Dermis microvascular lymphatic vessel endothelial cell (primary cell): ENCODE measurements at regions not wholly inside any gene's neighbourhood (a gene's known extent, or its start where the extent isn't known, plus 50 kb on each side); places are given as distances from the start of the nearest gene placed in this dataset.
"Not testable (repeated sequence)": the region's sequence is repeated elsewhere in the genome, so short reads cannot be mapped to it uniquely, and the experiment has no call there.

Experiments used
- DNase-seq, 2 donors: peaks; one replicate each; pipeline versions ENCODE4 v3.0.0 to v3.0.0-alpha.2; 2010; ENCODE audit warnings: low read depth in 2 of 2

DNA sequence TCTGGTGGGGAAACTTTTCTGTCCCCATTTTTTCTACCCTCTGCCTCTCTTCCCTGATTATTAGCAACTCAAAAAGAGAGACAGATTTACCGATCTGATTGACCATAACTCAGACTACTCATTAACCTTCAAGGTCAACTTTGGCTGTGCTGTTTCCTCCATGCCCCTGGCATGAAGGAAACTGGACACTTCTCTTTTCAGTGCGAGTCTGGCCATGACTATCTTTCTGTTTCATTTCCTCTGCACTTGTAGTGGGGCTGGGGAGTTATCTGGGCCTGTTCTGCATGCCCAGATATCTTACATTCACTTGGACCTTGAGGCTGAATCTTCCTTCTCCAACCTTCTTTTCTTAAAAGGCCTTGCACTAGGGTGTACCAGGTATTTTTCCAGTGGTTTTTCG, 76.9 kb upstream of the SLCO2A1 start:
- DNase-seq, result no peak

DNA sequence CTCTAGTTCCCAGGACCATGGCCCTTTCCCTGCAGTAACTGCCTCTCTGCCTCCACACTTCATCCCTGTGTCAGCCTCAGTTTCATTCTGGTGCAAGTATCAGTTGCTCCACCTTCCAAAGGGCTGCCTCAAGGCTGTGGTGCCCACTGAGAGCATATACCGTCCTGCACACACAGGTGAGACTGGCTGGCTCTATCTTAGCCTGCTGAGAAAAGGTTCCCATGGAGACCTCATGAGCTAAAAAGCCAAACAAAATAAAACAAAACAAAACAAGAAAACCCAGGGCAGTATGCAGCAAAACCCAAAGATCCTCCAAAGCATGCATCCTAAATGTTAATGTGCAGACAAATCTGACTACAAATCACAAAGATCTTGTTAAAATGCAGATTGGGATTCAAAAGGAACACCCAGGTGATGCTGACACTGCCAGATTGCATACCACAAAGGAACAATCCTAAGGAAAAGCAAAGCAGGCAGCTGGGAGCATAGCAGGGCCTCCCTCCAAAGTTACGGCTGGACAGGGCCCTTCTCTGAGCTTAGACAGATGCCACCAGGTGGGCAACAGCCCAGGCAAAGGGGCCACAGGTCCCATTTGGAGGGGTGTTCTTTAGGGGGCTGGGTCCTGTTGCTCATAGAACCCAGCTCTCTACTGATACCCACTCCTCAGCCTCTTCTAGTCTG, 76.3 kb upstream of the SLCO2A1 start:
- no peak for DNase-seq

DNA sequence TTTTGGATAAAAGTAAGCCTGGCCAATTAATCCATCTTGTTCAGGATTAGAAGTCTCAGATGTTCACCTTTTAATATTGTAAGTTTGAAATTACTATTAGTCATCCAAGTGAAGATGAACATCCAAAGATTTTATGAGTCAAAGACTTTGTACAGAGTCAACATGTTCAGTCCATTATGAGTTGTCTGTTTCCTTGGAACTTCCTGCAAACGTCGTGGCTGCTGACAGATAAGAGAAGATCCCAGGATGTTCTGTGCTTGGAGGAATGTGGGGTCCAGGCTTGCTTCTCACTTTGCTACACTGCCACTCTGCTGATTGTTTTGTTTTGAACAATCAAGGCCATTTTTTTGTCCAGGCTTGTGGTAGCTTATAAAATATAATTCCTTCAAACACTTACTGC, 74.3 kb upstream of the SLCO2A1 start:
- peak in 1 of 2 donors; percentile 60 for DNase-seq

DNA sequence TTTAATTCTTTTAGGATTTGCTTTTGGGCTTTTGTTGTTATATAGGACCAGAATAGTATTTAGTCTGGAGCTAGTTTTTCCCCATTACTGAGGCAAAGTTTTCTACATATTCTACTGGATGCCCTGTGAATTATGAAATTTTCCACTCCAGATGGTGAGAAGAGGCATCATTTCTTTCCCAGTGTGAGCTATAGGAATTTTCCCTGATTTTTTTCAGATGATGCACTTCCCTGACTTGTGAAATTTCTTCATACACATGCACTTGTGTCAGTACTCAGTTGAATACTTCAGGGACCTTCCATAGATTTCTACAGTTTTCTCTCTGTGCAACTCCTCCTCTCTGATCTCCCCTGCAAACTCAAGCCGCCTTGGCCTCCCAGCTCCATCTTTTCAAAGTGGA, 73.7 kb upstream of the SLCO2A1 start:
- DNase-seq, result no peak

DNA sequence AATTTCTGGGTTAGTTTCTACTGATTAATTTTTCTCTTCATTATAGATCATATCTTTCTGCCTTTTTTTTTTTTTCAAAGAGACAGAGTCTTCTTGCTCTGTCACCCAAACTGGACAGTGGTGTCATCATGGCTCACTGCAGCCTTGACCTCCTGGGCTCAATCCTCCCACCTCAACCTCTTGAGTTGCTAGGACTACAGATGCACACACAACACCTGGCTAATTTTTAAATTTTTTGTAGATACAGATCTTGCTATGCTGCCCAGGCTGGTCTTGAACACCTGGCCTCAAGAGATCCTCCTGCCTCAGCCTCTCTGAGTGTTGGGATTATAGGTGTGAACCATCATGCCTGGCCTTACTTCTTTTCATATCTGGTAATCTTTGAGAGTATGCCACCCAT, 73.3 kb upstream of the SLCO2A1 start:
- no peak for DNase-seq

DNA sequence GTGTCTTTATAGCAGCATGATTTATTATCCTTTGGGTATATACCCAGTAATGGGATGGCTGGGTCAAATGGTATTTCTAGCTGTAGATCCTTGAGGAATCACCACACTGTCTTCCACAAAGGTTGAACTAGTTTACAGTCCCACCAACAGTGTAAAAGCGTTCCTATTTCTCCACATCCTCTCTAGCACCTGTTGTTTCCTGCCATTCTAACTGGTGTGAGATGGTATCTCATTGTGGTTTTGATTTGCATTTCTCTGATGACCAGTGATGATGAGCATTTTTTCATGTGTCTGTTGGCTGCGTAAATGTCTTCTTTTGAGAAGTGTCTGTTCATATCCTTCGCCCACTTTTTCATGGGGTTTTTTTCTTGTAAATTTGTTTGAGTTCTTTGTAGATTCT, 66.5 kb upstream of the SLCO2A1 start:
- not testable (repeated sequence) for DNase-seq

DNA sequence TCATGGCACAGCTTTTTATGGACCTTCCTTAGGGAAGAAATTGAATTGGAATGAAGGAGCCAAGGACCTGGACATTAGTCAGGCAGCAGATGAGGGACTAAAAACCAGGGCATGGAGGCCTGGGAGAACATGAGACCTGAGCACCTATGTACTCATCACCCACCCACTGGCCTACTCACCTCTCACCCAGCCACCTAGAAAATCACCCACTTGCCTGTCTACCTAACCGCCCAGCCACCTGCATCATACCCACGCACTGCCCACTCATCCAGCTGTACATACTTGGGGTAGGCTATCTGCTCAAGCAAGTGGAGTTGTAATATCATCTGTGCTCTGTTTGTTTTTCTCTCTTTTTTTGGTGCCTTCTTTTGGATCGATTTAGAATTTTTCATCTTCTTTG, 65.3 kb upstream of the SLCO2A1 start:
- DNase-seq, result no peak

DNA sequence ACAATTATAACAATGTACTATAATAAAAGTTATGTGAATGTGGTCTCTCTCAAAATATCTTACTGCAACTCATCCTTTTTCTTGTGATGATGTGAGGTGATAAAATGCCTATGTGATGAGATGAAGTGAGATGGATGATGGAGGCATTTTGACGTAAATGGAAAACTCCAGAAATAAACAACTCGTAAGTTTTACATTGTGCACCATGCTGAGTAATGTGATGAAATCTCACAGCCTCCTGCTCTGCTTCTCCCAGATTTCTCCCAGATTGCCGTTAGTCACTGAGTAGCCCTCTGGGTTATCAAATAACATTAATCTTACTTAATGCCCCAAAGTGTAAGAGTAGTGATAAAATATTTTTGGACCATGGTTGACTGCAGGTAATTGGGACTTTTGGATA, 64.8 kb upstream of the SLCO2A1 start:
- DNase-seq, result peak in 1 of 2 donors; percentile 19

DNA sequence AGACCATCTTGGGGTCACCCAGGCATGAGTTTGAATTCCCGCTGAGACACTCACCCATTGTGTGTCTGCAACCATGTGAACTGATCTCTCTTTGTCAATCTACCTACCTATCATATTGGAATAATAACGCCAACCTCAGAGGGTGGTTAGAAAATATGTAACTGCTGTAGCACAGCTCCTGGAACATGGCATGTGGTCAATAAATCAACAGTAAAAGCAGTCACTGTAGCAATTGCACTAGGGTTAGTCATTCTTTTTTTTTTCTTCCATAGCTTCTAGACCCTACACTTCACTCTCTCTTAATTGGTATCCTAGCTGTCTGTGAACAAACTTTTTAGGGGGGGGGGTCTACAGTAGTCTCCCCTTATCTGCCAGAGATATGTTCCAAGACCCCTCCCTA, 64.2 kb upstream of the SLCO2A1 start:
- no peak for DNase-seq

DNA sequence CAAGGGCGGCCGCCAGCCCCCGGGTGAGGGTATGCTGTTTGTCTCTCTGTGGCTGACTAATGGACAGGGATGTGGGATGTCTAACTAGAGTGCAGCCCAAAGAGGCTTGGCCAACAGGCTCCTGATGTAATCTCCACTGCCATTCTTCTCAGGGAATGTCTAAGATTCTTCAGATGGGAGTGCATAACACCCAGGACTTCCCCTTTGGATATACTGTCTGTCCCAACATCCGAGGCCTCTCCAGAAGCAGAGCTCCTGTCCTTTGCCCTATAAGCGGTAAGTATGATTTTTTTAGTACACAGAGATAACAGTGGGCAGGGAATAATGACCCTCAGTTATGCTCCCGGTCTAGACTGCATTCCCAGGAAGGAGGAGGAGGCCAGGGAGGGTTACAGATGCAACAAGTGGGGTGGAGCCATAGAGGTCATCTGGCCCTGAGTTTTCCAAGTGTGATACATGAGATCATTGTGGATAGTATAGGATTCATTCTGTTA, 62.5 kb upstream of the SLCO2A1 start:
- no peak for DNase-seq

DNA sequence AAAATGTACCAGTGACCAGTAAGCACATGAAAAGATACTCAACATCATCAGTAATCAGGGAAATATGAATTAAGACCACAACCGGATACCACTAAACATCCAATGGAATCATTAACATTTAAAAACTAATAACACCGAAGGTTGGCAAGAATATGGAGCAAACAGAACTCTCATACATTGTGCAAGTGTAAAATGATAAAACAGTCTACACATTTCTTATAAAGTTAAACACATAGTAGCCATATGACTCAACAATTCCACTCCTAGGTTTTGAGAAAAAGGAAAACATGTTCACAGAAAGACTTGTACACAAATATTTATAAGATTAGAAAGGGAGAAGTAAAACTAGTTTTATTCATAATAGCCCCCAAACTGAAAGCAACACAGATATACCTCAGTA, 60.3 kb upstream of the SLCO2A1 start:
- DNase-seq, result no peak

DNA sequence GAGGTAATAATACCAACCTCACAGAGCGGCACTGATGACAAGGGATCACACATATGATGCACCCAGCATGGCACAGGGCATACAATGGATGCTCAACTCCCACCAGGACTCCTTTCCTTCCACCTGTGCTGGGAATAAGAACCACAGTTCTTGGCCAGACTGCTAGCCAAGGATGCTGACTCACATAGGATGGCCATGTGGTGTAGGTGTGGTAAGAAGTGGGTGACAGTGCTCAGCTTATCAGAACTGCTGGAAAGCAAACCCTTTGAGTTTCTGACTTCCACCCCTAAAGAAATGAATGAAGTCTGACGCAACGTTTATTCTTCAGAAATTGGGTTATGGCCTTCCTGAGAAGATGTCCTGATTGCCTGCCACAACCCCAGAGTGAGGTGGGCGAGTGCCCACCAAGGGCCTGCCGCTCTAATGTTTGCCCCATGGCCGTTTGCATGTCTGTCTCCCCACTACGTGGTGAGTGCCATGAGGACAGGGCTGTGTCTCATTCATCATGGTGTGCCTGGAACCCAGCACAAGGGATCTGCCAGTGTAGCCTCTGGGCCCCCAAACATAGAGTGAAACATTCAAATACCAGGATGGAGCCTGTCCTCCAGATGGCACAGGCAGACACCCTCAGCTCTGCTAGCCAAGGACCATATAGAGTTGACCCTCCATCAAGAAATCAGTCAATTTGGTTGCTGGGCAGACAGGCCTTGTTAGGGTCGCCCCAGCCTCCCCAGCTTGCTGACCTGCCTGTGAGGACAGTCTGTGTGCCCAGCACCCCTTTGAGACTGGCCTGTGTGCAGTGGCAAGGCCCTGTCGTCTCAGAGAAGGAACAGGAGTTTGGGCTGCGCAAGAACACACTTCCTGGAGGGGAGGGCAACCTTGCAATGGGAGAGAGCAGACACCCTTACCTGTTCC, 57.6 kb upstream of the SLCO2A1 start:
- no peak for DNase-seq

DNA sequence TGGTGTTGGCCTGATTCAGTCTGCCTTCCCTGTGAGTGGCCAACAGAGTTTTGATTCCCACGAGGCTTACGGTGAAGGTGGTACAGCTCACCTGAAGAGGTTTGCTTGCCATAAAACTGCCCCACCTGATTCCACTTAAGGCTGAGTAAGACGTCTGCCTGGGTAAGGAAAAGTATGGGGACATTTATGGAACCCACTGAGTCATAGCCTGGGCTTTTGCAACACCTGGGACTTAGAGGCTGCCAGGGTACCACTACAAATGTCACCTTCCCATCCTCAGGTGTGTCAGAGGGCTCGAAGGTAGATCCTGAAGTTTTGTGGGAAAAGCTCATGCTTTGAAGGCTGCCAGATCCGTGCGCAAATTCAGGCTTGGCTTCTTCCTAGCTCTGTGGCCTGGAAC, 56.9 kb upstream of the SLCO2A1 start:
- DNase-seq, result no peak

DNA sequence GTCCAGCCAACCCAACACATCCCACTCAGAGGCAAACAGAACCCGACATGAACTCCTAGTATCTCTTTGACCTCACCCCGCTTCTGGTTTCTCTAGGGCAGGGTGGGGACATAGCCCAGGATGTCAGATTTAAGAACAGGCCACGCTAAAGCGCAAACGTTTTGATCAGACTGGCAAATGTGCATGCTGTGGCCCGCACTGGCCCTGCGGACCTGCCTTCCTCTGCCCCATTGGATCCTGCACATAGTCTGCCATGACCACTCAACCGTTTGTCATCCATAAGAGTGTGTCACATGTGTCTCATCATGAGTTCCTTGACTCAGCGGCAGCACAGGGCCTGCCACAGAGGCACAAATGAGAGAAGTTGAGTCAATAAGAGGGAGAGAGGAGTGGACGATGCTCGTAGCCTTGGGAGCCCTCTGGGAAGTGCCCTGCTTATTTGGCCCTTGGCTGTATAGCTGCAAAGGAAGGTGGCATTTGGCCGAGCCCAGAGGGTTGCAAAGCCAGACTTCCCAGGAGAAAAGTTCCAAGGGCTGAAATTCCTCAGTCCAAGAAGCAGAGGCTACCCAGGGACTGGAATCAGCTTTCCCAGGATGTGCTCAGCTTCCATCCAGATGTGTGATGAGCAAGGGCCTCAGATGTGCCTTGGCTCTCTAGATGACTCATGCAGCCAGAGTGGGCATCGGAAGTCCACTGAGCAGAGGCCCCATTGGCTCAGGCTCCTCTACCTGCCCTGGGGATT, 55.5 kb upstream of the SLCO2A1 start:
- no peak for DNase-seq

DNA sequence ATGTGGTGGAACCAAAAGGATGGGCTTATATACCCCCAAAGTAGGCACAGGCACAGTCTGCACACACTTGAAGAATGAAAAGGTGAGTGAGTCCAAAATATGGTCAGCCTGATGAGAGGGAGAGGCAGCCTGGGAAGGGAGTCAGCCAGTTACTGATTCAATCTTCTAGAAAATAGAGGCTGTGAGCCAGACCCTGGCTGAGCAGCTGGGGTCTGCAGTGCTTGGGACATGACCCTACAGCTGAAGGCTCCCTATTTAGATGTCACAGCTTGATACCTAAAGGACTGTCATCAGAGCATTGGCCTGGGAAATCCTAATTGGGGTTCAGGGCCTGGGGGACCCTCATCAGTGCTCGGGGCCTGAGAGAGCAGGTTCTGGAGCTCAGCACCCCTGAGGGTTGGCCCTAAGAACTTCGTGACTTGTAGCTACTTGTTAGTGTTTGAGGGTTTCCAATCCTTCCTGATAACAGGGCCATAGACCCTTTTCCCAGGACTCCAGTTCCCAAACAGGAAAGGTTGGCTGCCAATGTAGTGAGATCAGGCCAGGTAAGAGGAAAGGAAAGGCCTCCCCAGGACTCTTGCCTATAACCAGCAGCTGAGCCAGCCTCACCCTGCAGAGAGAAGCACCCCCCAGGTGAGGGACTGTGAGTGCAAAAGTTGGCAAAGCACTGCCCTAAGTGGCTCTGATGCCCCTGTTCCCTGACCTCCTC, 54.7 kb upstream of the SLCO2A1 start:
- no peak for DNase-seq

DNA sequence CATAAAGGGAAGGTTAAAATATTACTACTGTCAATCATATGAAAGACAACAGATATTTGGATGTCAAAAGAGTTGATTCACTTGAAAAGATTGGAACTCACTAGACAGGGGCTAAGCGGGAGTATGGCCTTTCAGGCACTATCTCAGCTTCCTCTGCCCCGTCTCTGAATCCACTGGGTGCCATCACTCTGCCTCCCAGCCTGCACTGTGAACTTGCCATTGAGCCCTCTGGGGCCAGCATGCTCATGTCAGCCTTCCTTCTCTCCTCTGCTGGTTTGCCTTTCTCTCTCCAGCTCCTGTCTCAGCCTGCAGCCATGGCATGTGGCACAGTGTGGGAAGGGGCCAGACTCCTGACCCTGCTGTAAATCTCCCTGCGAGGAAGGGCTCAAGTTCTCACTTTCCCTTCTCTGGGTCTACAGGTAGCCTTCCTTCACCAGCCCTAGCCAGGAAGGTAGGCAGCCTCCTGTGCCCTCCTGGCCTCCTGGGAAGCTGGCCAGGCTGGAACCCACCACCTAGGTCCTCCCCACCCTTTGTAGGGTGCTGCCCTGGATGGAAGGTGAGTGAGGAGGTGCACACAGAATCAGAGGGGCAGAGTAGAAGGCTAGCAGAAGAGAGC, 54.0 kb upstream of the SLCO2A1 start:
- no peak for DNase-seq

DNA sequence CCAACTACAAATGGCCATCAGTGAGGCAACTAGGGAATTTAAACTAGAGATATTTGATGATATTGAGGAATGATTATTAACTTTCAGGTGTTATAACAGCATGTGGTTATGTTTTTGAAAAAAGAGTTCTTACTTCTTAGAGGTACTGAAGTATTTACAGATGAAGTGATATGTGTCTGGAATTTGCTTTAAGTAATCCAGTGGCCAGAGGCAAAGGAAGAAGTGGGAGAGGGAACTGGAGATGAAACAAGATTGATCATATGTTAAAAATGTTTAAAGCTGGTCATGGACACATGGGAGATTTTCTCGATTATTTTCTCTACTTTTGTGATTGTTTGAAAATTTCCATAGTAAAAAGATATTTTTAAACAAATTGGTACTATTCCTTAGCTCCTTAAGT, 53.3 kb upstream of the SLCO2A1 start:
- no peak for DNase-seq

DNA sequence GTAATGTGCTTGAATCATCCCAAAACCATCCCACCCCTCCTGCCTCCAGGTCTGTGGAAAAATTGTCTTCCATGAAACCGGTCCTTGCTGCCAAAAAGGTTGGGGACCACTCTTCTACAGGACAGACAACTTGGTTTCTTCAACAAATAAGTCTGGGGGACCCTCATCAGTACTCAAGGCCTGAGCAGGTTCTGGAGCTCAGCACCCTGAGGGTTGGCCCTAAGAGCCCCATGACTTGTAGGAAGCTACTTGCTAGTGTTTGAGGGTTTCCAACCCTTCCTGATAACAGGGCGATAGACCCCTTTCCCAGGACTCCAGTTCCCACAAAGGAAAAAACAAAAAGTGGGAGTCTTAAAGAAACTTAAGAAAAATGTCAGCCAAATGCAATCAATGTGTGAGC, 52.9 kb upstream of the SLCO2A1 start:
- no peak for DNase-seq

DNA sequence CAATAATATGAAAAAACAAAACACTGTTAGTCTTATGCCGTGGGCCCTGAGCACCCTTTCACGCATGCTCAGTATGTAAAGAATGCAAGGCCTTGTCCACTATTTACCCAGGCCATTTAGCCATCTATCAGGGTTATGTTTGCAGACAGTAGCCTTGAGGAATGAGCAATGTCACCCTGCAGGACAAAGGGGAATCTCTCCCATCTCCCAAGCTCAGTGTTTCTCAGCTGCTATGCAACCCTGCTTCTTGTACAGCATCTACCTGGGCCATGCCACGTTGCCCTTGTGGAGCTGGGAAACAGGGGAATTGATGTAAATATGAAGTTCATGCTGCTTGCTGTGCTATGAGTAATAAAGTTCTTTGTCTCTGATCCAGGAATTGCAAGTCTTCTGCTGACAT, 51.5 kb upstream of the SLCO2A1 start:
- DNase-seq, result no peak

DNA sequence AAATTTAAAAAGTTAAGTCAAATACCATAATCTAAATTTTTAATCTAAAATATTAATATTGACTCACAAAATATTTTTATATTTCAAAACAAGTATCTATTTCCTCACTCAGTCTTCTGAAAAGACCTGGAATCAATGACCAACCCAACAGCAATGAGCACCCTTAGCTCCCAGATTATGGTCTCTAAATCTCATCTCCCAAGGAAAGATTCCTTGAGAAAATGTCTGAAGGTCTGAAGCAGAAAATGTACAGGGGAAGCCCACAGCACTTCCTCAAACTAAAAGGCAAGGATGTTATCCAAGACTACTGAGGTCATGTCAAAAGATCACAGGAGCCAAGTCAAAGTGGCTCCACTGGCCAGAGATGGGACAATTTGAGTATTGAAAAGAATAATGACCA, 51.0 kb upstream of the SLCO2A1 start:
- no peak for DNase-seq

DNA sequence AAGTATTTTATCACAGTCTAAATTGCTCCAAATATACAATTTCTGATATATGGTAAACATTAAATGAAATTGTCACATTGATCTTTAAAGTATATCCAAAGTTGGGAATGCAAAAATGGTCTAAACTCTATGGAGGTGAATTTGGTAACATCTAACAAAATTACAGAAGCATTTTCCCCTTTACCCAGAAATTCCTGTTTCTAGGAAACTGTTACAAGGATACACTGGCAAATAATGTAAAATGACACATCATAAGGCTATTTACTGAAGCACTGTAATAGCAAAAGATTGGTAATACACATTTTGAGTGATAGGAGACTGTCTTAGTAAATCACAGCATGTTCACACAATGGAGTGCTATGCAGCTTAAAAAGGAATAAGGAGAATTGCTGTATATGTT, 50.0 kb upstream of the SLCO2A1 start:
- DNase-seq, result no peak
